K562 (cell line): ENCODE measurements at regions not wholly inside any gene's neighbourhood (a gene's known extent, or its start where the extent isn't known, plus 50 kb on each side); places are given as distances from the start of the nearest gene placed in this dataset.

ENCODE experiments used
- BCOR ChIP-seq: fragments of 450-650 bp; IDR thresholded peaks from 2 replicates; pipeline ENCODE4 v1.6.1; 2016
- RAD51 ChIP-seq: fragments of 450-650 bp; IDR thresholded peaks from 2 replicates; pipeline ENCODE4 v1.7.1; 2016; ENCODE audit warnings: low read depth, mild to moderate bottlenecking, borderline replicate concordance
- ZNF561 ChIP-seq: fragments of 450-650 bp; formaldehyde crosslinking; conservative IDR thresholded peaks from 2 replicates; pipeline ENCODE4 v1.4.0; 2020; ENCODE audit warnings: mild to moderate bottlenecking, moderate library complexity
- TF ChIP-seq, protein P1 (sequence below), 2 experiments: fragments of 450-650 bp; formaldehyde crosslinking in 1 of 2; IDR thresholded peaks; 2 replicates each; pipeline versions ENCODE4 v1.4.0 to v1.6.1; 2014 to 2020; ENCODE audit warnings: mild to moderate bottlenecking in 2 of 2, borderline replicate concordance in 1 of 2, low read depth in 1 of 2
- TF ChIP-seq, protein P2 (sequence below): fragments of 450-650 bp; formaldehyde crosslinking; IDR thresholded peaks from 2 replicates; pipeline ENCODE4 v1.4.0; 2020; ENCODE audit warnings: mild to moderate bottlenecking
- TF ChIP-seq, protein P3 (sequence below): fragments of 250-450 bp; sonication (Bioruptor Pico); IDR thresholded peaks from 2 replicates; pipeline ENCODE4 v1.8.0; 2022; ENCODE audit warnings: moderate library complexity, mild to moderate bottlenecking, inconsistent platforms

DNA sequence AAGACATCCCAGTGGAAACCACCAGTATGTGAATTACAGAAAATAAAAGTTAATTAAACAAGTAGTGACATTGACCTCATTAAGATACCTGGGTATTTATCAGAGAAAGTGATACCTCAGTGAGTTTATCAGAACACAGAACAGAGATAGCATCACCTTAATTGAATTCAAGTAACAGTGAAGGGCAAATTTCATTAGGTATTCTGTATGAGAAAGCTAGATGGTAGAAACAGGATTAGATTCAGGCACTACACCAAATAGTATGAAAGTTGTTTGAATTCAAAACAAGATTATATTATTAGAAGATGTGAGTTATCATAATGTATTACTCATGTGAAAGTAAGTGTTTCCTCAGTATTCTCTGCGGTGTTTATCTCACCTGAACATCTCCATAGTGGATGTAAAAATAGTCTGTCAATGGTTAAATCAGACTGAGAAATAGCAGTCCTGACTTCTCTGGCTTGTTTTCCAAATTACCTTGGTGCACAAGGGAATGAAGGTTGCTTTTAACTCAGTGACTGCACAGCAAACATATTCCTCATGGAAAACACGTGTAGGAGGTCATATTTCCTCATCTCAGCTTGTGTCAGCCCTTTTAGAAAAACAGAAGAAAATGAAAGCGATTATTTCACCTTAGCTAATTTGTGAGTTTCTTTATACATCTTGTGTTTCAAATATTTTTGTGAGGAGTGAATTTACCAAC is 79.9 kb upstream of the PCDH18 start (continued):
- TF ChIP-seq, protein P1, sequence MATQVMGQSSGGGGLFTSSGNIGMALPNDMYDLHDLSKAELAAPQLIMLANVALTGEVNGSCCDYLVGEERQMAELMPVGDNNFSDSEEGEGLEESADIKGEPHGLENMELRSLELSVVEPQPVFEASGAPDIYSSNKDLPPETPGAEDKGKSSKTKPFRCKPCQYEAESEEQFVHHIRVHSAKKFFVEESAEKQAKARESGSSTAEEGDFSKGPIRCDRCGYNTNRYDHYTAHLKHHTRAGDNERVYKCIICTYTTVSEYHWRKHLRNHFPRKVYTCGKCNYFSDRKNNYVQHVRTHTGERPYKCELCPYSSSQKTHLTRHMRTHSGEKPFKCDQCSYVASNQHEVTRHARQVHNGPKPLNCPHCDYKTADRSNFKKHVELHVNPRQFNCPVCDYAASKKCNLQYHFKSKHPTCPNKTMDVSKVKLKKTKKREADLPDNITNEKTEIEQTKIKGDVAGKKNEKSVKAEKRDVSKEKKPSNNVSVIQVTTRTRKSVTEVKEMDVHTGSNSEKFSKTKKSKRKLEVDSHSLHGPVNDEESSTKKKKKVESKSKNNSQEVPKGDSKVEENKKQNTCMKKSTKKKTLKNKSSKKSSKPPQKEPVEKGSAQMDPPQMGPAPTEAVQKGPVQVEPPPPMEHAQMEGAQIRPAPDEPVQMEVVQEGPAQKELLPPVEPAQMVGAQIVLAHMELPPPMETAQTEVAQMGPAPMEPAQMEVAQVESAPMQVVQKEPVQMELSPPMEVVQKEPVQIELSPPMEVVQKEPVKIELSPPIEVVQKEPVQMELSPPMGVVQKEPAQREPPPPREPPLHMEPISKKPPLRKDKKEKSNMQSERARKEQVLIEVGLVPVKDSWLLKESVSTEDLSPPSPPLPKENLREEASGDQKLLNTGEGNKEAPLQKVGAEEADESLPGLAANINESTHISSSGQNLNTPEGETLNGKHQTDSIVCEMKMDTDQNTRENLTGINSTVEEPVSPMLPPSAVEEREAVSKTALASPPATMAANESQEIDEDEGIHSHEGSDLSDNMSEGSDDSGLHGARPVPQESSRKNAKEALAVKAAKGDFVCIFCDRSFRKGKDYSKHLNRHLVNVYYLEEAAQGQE (IDR thresholded peaks at IDR 0.05; ENCODE audit: borderline replicate concordance), result no peak
- TF ChIP-seq, protein P1 (CRISPR knock-in tag; IDR thresholded peaks at IDR 0.05; ENCODE audit: low read depth), result no peak
- TF ChIP-seq, protein P2, sequence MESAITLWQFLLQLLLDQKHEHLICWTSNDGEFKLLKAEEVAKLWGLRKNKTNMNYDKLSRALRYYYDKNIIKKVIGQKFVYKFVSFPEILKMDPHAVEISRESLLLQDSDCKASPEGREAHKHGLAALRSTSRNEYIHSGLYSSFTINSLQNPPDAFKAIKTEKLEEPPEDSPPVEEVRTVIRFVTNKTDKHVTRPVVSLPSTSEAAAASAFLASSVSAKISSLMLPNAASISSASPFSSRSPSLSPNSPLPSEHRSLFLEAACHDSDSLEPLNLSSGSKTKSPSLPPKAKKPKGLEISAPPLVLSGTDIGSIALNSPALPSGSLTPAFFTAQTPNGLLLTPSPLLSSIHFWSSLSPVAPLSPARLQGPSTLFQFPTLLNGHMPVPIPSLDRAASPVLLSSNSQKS (CRISPR knock-in tag), result no peak
- no peak for TF ChIP-seq RAD51
- no peak for TF ChIP-seq BCOR
- TF ChIP-seq, protein P3, sequence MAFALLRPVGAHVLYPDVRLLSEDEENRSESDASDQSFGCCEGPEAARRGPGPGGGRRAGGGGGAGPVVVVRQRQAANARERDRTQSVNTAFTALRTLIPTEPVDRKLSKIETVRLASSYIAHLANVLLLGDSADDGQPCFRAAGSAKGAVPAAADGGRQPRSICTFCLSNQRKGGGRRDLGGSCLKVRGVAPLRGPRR (CRISPR knock-in tag), result no peak
- no peak for TF ChIP-seq ZNF561 (CRISPR knock-in tag)
